Endometrium (tissue), 2 donors: ENCODE measurements at regions not wholly inside any gene's neighbourhood (a gene's known extent, or its start where the extent isn't known, plus 50 kb on each side); places are given as distances from the start of the nearest gene placed in this dataset.

ENCODE experiments used
- FAIRE-seq: peaks from 2 replicates; lab custom pipeline; 2012; peaks lifted over from hg19 to GRCh38; lab: Jason Lieb, UNC
- donor health status: control.
- donor health status: control.

GRCh38 chr5:54366707-54367106, 56.3 kb upstream of the ARL15 start:
- no peak for FAIRE-seq

GRCh38 chr5:54363669-54364068, 53.3 kb upstream of the ARL15 start:
- no peak for FAIRE-seq

GRCh38 chr5:54362992-54363625, 52.7 kb upstream of the ARL15 start:
- no peak for FAIRE-seq

- FAIRE-seq = no peak
Measured at GRCh38 chr5:54362434-54362833, 52.1 kb upstream of the ARL15 start.

GRCh38 chr5:54361691-54362411, 51.5 kb upstream of the ARL15 start:
- FAIRE-seq = no peak

- FAIRE-seq = no peak
Measured at GRCh38 chr5:54360925-54361662, 50.7 kb upstream of the ARL15 start.
